DND-41 (cell line): ENCODE measurements at regions not wholly inside any gene's neighbourhood (a gene's known extent, or its start where the extent isn't known, plus 50 kb on each side); places are given as distances from the start of the nearest gene placed in this dataset.

Experiments
- CTCF ChIP-seq: IDR thresholded peaks from 2 replicates; pipeline ENCODE4 v1.5.1; 2012; ENCODE audit warnings: borderline replicate concordance, low read length, moderate library complexity, mild to moderate bottlenecking; ENCODE audit not compliant: poor library complexity, severe bottlenecking; ENCODE audit errors: extremely low read depth
- EZH2 ChIP-seq: IDR thresholded peaks from 3 replicates; pipeline ENCODE4 v1.6.1; 2012; ENCODE audit warnings: borderline replicate concordance, low read depth, mild to moderate bottlenecking, moderate library complexity, low read length, inconsistent platforms; ENCODE audit not compliant: severe bottlenecking

DNA sequence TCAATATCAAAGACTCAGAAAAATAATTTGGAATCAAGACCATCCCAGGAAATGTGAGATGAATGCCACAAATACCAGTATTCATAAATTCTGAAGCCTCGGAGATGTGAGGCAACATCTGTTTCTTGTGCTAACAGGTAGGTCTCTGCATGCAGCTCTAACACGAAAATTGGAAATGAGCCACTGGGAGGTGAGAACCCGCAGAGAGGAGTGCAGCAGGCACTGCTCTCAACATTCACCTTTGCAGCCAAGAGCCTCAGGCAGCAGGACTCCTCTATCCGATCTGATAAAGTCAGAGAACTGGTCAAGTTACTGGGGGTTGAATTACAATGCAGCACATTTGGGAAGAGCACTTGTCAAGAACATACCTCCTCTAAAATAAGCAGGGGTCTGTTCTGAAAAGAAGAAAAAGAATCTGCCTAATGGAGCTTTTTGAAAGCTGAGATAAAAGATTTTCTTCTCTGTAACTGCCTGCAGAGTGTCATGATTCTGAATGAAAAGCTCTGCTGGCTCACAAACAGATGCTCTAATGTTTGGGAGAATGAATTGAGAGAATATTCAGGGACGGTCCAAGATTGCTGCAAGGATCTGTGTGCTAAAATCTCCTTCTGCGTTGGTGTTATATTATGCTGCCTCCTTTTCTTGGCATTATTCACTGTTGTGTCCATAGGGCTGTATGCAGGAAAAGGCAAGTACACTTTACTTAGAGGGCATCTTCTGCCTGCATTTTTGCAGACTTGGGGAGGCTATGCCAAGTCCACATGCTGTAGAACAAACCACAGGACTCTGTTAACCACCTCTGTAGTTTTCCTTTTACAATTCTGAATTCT lies 209.6 kb upstream of the KRR1 start:
- TF ChIP-seq CTCF = no peak
- no peak for TF ChIP-seq EZH2
